ENCODE measurements at regions not wholly inside any gene's neighbourhood (a gene's known extent, or its start where the extent isn't known, plus 50 kb on each side); places are given as distances from the start of the nearest gene placed in this dataset.

GRCh38 chr1:56339093-56339492 lies 240.3 kb downstream of the PLPP3 start:
- Histone ChIP-seq H2BK5ac (ENCODE audit: insufficient read length, low read length) (no peak overlapping the region), H4K8ac (replicated peaks; ENCODE audit: insufficient read length, low read depth, low read length) (no peak overlapping the region), H2BK15ac (ENCODE audit: low read depth, low read length) (no peak overlapping the region), H3T11ph (ENCODE audit: low read length) (no peak overlapping the region), H3K23ac (ENCODE audit: insufficient read length, low read depth, low read length) (no peak overlapping the region), H3K4me1 (ENCODE audit: insufficient read depth, low read length) (peaks cover 4% of the 10 kb centered on the region; the same call in 1 of the 2 replicates), H3K9ac (ENCODE audit: extremely low read depth, insufficient read length, low read length) (no peak overlapping the region), H3K9me3 (ENCODE audit: control insufficient read depth, low read depth, low read length) (no peaks in the 10 kb centered on the region), H2BK12ac (ENCODE audit: insufficient read length, low read depth, low read length) (no peak overlapping the region), H3K14ac (ENCODE audit: insufficient read depth, low read length) (no peak overlapping the region), H3K79me2 (ENCODE audit: insufficient read depth, low read length) (no peaks in the 10 kb centered on the region), H3K27ac (ENCODE audit: insufficient read length, low read depth, low read length) (no peak overlapping the region), H4K5ac (ENCODE audit: insufficient read length, low read depth, low read length) (no peak overlapping the region), H4K91ac (ENCODE audit: insufficient read length, low read depth, low read length) (no peak overlapping the region), H4K20me1 (ENCODE audit: control insufficient read depth, insufficient read depth, insufficient read length) (no peaks in the 10 kb centered on the region), H2BK120ac (ENCODE audit: low read depth, low read length, poor library complexity, severe bottlenecking) (no peak overlapping the region), H2AFZ (ENCODE audit: low read length) (no peak overlapping the region), H3K56ac (ENCODE audit: insufficient read length, low read depth, low read length) (no peak overlapping the region), H2BK20ac (ENCODE audit: low read depth, low read length, poor library complexity, severe bottlenecking) (no peak overlapping the region), H3K4ac (ENCODE audit: low read depth, low read length) (no peak overlapping the region), H3K4me2 (ENCODE audit: insufficient read depth, insufficient read length, low read length) (no peak overlapping the region), H2AK5ac (ENCODE audit: insufficient read length, low read length) (no peak overlapping the region), H3K23me2 (ENCODE audit: insufficient read length, low read depth, low read length, poor library complexity, severe bottlenecking) (no peaks in the 10 kb centered on the region), H3K27me3 (ENCODE audit: insufficient read depth, low read length) (no peaks in the 10 kb centered on the region), H3K18ac (ENCODE audit: insufficient read length, low read depth, low read length) (no peak overlapping the region), H3K79me1 (ENCODE audit: insufficient read depth, low read depth, low read length, poor library complexity, severe bottlenecking) (no peaks in the 10 kb centered on the region)
- DNase-seq = no peak
- H3K27me3 Mint-ChIP-seq (ENCODE audit: low read depth) = no peaks in the 10 kb centered on the region
- H3K9me3 Mint-ChIP-seq = peaks cover 3% of the 10 kb centered on the region in 2 experiments; a peak in 3 of 5 replicates
- H3K27ac Mint-ChIP-seq = no peak overlapping the region
- H3K4me1 Mint-ChIP-seq = peaks cover 0 to 4% of the 10 kb centered on the region in 2 experiments; a peak in 2 of 4 replicates
- WGBS (ENCODE audit: extremely low coverage, insufficient read length, low lambda C conversion rate) = no CpG with 5 or more reads among the region's 1 CpG
- TF ChIP-seq CTCF (conservative IDR thresholded peaks at IDR 0.05) = no peak
- no peaks in the 10 kb centered on the region for H3K36me3 Mint-ChIP-seq (ENCODE audit: insufficient read depth in 1 of 3, low read depth in 3 of 3)
- no peak overlapping the region for H3K4me3 Mint-ChIP-seq

Measured in H9 (cell line).